Activated CD8-positive, alpha-beta memory T cell treated with anti-CD3 and anti-CD28 coated beads, Interleukin-2, amount 50 U/mL, for 48 hours (primary cell): ENCODE measurements at regions not wholly inside any gene's neighbourhood (a gene's known extent, or its start where the extent isn't known, plus 50 kb on each side); places are given as distances from the start of the nearest gene placed in this dataset.

Experiments used
- DNase-seq: peaks from one replicate; pipeline ENCODE4 v3.0.0-alpha.2; 2020

DNA sequence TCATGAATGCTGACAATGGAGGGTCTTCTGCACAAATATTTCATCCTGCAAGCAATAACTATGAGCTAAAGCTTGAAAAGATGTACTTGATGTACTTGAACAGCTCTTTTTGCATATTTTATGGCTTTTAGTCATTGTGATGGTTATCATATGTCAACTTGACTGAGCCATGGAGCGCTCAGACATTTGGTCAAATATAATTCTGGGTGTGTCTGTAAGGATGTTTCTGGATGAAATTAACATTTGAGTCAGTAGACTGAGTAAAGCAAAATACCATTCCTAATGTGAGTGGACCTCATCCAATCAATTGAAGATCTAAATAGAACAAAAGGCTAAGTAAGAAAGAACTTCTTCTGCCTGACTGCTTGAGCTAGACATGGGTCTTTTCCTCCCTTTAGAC, 509.0 kb downstream of the BCL11A start:
- DNase-seq, result no peak

DNA sequence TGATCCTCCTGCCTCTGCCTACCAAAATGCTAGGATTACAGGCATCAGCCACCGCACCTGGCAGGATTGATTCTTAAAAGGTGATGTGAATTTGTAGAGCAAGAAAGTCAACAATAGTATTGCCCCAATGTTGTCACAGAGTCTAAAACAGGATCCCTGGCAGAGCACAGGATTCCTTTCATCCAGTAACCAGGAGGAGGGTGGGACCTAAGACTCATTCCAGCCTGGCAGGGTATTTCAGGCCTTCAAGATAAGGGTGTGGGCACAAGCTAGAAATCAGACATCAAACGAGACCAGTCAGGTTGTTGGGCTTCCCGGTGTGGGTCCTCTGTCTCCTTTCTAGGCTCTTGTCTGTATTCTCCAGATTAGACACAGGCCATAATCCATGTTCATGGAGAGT, 511.4 kb downstream of the BCL11A start:
- no peak for DNase-seq

DNA sequence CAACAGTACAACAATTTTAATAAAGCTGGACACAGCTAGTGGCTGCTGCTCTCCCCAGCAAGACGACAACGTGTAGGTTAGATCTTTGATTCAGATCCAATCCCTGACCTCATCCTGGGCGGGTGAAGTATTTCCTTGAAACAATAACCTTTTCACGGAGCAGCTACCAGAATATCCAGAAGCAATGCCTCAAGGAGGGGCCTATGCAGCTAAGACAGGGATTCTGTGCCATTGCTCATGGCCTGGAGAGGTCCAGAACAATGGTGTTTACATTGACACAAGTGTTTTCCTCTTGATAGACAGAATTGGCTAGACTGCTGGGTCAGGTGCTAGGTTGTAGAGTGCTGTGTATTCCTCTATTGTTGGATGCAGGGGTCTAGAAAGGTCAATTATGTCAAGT, 520.1 kb downstream of the BCL11A start:
- no peak for DNase-seq

DNA sequence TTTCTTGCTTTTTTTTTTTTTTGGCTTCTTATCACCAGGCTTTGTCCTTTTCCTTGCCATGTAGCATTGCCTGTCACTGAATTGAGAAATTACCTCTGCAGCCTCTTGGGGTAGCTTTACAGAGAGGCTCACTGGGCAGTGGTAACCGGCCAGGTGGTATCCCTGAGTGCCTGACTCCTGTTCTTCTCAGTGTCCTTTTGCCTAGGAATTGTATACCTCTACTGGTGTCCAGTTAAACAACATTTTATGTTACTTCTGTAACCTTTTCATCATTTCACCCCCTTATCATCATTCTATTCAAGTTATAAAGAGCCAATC, 523.9 kb downstream of the BCL11A start:
- DNase-seq, result no peak

DNA sequence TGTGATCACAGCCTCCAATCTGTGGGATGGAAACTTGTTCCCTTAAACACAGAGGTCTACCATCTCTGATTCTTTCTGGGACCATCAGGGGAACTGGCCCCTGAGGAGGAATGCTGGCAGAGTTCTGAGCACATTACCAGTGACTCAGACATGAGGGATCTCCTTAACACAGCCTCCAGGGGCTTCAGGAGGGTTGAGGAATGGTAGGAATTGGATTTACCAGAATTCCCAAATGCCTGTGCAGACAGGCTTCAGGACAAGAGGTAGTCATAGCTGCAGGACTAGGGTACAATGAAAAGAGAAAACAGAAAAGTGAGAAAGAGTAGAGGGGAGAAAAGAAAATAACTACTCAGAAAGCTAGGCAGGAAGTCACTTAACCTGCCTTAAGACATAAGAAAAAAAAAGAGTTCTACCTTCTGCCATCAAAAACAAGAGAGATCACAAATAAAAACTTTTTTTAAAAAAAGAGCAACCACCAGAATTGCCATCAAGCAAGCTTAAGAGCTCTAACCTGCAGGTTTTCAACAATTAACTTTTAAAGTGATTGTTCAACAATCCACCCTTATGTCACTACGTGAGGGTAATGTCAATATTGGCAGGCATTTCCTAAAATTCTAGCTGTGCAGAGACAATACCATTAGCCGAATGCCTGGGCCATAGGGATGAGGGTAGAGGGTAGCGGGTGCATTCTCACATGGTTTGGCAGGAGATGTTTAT, 524.4 kb downstream of the BCL11A start:
- DNase-seq, result no peak

DNA sequence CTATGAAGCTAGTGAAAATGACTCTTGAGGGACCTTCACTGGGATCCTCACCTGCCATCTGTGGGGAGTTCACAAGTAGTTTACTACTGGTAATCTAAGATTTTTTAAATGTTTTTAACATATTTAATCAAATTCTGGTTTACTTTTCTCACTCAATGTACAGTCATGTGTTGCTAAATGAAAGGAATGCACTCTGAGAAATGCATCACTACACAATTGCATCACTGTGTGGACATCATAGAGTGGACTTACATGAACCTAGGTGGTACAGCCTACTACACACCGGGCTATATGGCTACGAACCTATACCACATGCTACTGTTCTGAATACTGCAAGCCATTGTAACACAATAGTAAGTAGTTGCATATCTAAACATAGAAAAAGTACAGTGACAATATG, 528.0 kb downstream of the BCL11A start:
- DNase-seq, result no peak

DNA sequence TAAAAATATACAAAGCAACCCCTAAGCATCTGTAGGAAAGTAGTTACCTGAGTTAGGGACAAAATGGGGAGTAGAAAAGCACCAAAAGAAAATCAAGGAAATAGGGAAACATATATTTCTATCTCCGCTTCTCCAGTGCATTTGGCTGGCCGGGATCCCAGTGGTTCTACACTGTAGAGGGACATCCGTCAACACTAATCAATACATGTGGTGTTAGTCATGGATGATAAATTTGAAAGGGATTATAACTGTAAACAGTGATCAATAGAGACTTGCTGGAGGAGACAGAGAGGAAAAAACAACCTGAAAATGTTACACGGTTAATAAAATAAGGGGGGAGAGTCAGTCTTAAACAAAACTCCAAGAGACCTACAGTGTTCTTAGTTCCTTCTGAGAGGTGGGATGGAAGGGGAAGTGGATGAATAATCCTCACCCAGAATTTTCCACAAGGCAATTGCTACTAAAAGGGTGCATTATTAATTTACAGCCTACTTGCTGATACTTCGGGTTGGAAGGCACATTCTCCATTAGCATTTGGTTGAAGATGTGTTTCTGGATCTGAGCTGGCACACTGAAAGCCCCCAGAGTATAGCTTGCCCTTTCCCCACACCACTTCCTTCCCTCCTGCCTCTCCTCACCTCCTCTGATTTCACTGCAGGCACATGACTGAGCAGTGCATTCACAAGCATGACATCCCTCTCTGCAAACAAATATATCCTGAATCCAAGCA, 530.0 kb downstream of the BCL11A start:
- no peak for DNase-seq

DNA sequence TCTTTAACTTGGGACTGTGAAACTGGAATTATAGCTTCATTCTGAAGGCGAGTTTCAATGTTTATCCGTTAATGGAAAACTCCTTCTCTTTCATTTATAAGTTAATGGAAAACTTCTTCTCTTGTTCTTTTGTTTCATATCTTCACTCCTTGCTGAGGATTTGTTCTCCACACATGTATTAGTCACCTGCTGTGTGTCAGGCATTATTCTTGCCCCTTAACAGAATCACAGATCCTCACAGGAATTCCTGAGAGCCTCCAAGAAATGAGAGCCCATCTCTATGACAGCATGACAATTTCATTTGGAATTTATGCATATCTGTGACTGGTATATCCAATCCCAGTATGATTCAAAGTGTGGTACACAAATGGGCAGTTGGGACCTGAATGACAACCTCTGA, 545.8 kb downstream of the BCL11A start:
- DNase-seq, result no peak

DNA sequence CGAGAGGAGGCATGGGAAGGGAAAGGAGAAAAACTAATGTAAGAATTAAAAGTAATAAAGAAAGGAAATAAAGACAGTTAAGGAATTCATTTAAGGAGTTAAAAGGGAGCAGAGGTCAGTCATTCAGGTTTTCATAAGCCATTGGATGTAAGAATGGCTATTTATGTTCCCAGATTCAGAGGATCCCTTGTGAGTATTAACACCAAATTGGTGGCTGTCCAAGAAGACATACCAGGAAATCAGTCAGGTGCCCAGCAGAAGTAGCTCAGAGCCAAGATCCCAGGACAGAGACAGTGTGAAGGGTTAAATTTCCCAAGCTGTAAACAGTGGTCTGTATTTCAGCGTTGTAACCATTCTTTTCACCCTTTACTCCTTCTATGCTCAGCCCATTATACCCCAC, 550.4 kb downstream of the BCL11A start:
- DNase-seq, result no peak

DNA sequence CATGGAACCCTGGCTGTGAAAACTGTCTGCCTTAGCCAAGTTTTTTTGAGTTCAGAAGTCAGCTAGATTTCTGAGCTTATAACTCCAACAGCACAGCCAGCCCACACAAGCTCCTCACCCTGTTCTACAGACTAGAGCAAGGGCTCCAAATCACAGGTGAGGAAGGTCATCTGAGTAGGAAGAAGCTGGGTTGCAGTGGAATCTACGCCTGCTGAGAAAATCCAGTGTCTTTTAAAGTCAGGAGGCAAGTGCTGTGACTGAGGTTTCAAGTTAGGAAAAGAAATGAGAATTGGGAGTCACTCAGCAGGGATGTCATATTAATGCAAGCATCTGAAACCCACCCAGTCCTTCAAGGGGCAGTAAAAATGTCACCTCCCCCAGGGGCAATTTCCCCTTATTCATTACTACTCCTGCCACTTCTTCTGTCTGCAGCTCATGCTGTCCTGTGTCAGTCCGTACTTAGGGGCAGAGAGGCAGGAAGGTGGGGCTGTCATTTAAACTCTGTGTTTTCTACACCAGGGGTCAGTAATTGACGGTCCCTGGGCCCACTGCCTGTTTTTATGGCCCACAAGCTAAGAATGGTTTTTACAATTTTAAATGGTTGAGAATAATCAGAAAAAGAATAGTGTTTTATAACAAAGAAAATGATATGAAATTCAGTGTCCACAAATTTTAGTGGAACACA, 551.1 kb downstream of the BCL11A start:
- DNase-seq, result no peak

DNA sequence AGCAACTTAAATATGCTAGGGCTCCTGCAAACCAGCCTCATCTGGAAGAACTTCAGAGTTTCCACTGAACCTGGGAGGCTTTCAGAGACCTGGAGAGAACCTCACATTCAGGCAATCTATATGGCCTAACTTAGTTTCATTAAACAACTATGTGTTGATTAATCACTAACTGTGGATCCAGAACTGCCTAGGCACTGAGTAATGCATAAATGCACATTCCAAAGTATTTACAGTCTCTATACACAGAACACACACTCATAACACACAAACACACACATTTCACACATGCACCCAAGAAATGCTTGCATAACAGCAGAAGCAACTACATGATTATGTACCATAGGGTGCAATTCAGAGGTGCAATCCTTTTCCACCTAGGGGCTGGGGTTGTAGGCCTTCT, 552.8 kb downstream of the BCL11A start:
- no peak for DNase-seq

DNA sequence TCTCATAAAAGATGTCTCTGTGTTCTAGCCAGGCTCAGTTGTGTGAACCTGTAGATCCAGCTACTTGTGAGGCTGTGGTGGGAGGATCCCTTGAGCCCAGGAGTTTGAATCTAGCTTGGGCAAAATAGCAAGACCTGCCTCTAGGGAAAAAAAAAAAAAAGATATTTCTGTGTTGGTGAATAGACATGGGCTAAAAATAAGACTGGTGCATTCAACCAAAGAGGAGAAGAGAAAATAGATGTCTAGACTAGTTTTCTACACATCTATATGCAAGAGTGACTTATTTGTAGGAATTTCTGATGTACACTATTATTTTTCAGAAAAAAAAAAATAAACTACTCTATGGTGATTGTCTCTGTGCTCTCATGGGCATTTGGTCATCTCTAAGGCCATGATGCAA, 555.1 kb downstream of the BCL11A start:
- no peak for DNase-seq

DNA sequence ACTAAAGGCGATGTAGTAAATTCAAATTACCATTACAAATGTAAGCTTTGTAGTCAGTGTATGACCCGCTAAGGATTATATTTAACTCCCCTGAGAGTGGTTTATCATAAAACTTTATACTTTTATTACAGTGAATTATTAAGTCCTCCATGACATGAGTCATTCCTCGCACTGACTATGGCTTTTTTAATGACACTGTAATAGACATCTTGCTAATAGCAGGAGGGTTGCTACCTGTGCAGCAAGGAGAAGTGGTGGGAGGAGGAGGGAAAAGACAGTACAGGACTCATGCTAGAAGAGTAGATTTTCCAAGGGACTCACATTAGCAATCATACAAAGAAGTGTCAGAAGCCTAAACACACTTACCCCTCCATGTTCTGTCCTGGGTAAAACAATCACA, 556.1 kb downstream of the BCL11A start:
- DNase-seq, result no peak

DNA sequence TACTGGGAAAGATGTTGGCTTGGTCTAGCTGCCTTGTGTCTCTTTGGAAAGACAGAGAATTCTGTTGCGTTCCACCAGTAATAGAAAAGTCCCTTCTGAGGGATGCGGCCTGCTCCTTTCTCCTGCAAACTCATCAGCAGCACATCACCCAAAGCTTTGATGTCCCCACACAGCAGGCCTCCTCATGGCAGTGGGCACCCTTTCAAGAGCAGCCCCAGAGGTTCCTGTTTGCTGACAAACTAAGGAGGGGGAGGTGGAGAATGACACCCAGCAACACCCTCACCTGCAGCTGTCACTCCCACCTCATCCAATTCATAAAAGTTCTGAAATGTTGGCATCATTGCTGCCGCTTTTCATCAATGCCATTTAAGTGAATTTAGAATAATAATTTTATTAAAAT, 556.6 kb downstream of the BCL11A start:
- no peak for DNase-seq

DNA sequence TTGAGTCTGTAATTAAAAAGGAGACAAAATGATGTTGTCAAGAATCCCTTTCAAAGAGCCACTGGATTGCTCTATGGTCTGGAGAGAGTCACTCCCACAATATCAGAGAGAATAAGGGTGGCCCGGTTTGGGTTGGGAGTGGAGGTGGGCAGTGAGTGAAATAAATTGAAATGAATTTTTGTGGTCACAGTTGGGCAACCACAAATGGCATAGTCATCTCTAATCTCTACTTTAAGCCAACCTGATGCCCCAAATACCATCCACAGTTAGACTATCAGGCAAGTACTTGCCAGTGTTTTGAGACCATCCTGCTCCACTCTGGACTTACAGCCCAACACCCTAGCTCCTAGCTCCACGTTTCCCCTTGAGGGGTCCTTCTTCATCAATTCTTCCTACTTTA, 559.7 kb downstream of the BCL11A start:
- DNase-seq, result no peak

DNA sequence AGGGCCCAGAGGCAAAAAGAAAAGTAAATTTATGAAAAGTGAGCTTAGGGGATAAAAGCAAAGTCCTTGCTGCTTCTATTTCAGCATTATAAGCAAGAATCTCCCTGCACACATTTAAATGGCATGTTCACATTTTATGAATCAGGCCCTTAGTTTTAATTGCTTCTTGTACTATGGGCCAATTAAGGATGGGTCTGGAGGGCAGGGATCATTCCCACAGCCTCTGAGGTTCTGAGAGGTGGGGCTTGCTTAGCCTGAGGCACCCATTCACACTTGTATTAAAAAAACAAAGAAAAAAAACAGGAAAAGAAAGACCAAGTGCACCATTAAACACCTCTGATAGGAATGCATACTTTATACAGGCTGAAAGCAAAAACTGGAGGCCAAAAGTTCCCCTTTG, 565.1 kb downstream of the BCL11A start:
- DNase-seq, result no peak

DNA sequence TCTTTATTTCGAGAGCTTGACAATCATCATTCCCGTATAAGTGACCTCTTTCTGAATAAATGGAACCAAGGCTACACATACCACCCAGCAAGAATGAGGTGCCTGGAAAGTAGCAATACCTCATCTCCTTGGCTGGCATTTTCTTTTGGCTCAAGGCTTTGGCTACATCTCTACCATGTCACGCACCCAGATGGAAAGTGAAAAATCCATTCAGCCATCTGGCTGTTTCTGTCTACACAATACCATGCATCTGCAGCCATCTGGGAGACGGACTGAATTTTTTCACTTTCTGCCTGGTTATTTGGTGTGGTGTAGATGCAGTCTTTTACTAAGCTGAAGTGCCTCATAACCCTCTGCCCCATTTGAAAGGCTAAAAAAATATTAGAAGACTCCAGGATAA, 566.9 kb downstream of the BCL11A start:
- DNase-seq, result no peak

DNA sequence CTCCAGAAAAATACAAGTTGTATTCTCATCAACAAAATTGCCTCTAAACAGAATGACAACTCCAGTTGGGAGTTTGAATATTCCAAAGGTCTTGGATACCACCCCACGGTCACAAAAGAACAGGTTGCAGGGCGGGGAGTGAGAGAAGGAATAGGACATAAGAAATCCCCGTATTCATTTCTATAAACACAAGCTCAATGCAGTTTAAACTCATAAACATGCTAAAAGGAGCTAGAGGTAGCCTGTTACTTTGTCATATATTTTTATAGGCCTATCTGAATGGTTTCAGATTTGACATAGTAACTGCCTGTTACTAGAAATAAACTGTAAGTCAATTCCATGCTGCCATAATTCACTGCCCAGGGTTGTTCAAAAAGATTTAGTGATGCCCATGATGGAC, 567.5 kb downstream of the BCL11A start:
- DNase-seq, result no peak

DNA sequence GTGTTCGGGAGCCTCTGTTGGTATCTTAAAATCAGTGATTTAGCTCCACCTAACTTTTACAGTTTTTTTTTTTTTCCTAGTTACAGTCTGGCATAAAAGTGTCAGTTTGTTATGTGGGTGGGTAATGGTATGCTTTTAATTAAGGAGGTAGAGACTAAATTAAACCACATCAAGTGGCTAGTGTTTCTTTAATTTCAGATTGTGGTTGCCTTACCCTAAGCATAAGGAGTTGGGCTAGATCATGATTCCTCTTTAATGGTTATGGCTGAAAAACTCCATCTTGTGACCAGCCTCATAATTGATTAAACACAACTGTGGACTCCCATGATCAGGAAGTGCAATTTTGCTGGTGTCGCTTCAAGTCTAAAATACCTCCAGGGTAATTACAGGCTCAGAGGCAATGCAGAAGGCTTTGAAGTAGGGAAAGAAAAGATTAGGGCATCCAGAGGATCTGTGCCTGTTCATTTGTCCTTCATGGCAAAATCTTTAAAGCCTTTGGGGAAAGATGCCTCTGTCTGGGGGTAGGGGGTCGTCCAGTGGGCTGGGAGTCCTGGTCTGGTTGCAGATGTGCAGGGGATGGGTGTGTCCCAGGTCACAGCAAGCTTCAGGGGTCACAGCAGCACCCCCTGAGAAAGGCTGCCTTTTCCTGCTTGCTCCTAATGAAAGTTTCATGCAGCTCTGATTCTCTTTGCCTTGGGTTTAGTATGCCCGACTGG, 579.2 kb downstream of the BCL11A start:
- DNase-seq, result no peak

DNA sequence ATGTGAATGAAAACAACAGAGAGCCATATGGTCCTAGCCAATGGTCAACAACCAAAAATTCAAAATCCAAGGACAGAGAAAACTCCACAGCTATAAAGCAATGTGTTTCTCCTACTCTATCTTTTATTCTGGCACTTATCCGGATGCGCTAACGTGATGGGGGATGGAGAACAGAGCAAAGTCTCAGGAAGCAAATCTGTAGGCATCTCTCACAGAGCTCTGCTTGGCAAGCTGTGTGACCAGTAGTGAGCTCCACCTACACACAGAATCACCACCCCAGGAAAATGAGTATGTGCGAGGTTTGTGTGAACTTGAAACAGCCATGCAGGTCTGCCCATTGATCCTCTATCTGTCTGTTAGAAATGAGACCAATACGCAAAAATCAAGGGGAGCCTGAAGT, 584.3 kb downstream of the BCL11A start:
- DNase-seq, result no peak

DNA sequence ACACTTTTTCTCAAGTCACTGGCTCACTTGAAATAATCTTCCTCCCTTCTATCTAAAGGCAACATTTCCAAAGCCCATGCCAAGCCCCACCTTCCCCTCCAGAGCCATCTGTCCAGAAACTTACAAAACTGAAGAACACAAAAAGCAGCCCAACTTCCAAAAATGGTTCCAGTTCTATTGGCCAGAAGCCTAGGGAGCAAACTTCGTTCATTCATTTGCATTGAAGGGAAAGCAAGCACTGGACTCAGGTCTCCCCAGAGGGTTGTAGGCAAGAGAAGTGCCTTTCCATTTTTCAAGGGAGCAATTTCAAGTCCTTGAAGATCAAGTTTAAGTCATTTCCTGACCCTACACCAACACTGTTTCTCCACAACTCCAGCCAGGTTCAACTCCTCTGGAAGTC, 585.0 kb downstream of the BCL11A start:
- no peak for DNase-seq

DNA sequence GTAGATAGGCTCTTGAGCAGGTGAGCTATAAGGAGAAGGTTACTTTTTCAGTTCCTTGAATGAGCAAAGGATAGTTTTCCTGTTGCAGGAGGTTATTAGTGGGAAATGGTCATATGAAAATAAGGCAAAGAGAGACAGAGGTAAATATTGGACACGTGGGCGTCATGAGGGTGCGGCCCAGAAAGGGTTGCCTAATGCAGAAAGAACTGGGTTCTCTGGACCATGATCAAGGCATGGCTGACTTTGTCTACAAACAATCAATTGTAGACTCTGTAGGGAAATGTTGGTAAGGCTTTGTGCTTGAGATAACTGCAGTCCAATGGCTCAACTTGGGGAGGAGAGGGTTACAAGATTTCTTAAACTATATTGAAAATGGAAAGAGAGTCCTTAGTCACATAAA, 585.8 kb downstream of the BCL11A start:
- DNase-seq, result no peak

DNA sequence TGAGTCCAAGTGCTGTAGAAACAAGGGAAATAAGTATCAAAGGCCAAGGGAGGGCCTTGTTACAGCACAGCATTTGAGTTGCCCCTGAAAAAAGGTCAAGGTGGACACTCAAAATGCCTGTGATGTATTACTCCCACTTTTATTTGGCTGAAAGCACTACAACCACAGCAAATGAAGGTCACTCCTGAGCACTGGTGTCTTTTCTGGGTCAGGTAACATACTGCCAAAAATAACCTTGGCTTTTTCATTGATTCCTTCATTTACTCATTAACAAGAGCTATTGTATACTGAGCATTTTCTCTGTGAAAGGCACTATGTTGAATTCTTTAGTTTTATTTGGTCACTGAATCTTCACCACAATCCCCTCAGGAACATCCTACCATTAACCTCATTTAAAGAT, 590.3 kb downstream of the BCL11A start:
- no peak for DNase-seq

DNA sequence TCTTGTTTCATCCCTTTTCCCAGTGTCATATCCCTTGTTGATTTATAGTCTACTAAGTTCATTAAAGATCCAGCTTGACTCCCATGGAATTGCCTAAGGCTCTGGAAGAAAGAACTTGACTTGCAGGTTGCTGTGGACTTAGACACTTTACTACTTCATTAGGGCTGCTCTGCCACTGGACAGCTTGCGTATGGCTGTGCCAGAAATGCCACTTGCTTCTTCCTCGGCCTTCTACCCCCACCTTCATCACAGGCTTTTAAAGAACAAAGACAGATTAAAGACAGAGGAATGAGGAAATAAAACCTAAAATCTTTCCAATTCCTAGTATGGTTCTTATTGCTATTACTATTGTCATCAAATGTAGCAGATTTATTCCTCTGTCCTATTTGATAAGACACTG, 591.7 kb downstream of the BCL11A start:
- no peak for DNase-seq
